ENCODE measurements at regions not wholly inside any gene's neighbourhood (a gene's known extent, or its start where the extent isn't known, plus 50 kb on each side); places are given as distances from the start of the nearest gene placed in this dataset.

DNA sequence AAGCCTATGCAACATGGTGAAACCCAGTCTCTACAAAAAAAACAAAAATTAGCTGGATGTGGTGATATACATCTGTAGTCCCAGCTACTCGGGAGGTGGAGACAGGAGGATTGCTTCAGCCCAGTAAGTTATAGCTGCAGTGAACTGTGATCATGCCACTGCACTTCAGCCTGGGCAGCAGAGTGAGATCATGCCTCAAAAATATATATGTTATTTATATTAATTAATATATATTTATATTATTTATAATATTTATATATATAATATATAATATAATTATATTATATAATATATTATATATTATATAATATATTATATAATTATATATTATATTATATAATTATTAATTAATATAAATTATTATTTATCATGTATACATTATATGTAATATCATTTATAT, 1158.4 kb upstream of the AUTS2 start:
- TF ChIP-seq, protein P1, sequence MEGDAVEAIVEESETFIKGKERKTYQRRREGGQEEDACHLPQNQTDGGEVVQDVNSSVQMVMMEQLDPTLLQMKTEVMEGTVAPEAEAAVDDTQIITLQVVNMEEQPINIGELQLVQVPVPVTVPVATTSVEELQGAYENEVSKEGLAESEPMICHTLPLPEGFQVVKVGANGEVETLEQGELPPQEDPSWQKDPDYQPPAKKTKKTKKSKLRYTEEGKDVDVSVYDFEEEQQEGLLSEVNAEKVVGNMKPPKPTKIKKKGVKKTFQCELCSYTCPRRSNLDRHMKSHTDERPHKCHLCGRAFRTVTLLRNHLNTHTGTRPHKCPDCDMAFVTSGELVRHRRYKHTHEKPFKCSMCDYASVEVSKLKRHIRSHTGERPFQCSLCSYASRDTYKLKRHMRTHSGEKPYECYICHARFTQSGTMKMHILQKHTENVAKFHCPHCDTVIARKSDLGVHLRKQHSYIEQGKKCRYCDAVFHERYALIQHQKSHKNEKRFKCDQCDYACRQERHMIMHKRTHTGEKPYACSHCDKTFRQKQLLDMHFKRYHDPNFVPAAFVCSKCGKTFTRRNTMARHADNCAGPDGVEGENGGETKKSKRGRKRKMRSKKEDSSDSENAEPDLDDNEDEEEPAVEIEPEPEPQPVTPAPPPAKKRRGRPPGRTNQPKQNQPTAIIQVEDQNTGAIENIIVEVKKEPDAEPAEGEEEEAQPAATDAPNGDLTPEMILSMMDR (IDR thresholded peaks at IDR 0.05), result no peak
- no peak for TF ChIP-seq EP300 (IDR thresholded peaks at IDR 0.05)

Data from esophagus muscularis mucosa (tissue), 3 donors.